Left ventricle myocardium inferior (tissue), 1 donor: ENCODE measurements at regions not wholly inside any gene's neighbourhood (a gene's known extent, or its start where the extent isn't known, plus 50 kb on each side); places are given as distances from the start of the nearest gene placed in this dataset.
A peak's percentile ranks its signal among the peaks of the same experiment; 100 is the strongest.

Experiments
- DNase-seq: peaks from one replicate; pipeline ENCODE4 v3.0.0-alpha.2; 2020
- H3K27ac ChIP-seq: fragments of 200-600 bp; replicated peaks from 2 replicates; pipeline ENCODE4 v1.8.0; 2021
- H3K27me3 ChIP-seq: fragments of 200-600 bp; 2 replicates; pipeline ENCODE4 v1.8.0; 2021; ENCODE audit warnings: low read depth
- H3K36me3 ChIP-seq: fragments of 200-600 bp; 2 replicates; pipeline ENCODE4 v1.8.0; 2021
- H3K4me1 ChIP-seq: fragments of 200-600 bp; 2 replicates; pipeline ENCODE4 v1.8.0; 2021
- H3K4me3 ChIP-seq: fragments of 200-600 bp; 2 replicates; pipeline ENCODE4 v1.8.0; 2021; ENCODE audit warnings: mild to moderate bottlenecking, moderate library complexity
- H3K9me3 ChIP-seq: fragments of 200-600 bp; replicated peaks from 2 replicates; pipeline ENCODE4 v1.8.0; 2021
- intact Hi-C: fragments of 100-400 bp; cut with micrococcal nuclease; formaldehyde crosslinking; loops from one replicate; pipeline ENCODE4 v1.11.0; 2022
- TF ChIP-seq, protein P1 (sequence below): fragments of 200-600 bp; IDR thresholded peaks from 2 replicates; pipeline ENCODE4 v1.8.0; 2021; ENCODE audit warnings: antibody characterized with exemption, mild to moderate bottlenecking, borderline replicate concordance
- donor health status: DM: no; HTN: yes; CAD: no; lungs with severe emphysema.

DNA sequence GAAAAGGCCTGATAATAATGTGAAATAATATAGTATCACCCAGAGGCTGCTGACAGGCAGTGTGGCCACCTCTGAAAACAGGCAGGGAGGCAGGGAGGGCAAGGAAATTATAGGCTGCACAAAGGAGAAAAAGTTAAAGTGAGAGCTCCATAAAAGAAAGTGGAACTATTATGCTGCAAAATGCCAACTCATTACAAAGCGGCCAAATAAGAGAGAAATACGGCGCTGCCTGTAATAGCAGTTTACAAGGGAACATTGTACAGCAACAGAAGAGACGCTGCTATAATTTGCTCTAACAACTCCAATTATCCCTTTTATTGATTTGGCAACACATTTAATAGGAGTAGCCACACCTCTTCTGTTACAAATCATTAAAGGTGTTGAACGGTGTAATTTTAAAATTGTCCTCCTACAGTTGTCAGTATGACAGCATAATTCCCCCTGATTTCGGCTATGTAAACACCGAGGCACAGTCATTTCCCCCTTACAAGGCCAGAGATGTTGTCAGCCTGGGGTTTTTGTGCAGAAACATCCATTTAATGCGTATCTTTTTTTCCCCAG lies 120.3 kb downstream of the MRM1 start:
- peaks cover 66% of the 10 kb centered on the region for H3K27me3 ChIP-seq
- H3K27ac ChIP-seq = no peak overlapping the region
- no peak for DNase-seq
- intact Hi-C loops = no loop called here
- H3K9me3 ChIP-seq = no peaks in the 10 kb centered on the region
- H3K4me3 ChIP-seq = peak overlapping the region; percentile 65
- H3K36me3 ChIP-seq = no peaks in the 10 kb centered on the region
- TF ChIP-seq, protein P1, sequence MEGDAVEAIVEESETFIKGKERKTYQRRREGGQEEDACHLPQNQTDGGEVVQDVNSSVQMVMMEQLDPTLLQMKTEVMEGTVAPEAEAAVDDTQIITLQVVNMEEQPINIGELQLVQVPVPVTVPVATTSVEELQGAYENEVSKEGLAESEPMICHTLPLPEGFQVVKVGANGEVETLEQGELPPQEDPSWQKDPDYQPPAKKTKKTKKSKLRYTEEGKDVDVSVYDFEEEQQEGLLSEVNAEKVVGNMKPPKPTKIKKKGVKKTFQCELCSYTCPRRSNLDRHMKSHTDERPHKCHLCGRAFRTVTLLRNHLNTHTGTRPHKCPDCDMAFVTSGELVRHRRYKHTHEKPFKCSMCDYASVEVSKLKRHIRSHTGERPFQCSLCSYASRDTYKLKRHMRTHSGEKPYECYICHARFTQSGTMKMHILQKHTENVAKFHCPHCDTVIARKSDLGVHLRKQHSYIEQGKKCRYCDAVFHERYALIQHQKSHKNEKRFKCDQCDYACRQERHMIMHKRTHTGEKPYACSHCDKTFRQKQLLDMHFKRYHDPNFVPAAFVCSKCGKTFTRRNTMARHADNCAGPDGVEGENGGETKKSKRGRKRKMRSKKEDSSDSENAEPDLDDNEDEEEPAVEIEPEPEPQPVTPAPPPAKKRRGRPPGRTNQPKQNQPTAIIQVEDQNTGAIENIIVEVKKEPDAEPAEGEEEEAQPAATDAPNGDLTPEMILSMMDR = no peak
- peaks cover 10% of the 10 kb centered on the region for H3K4me1 ChIP-seq

DNA sequence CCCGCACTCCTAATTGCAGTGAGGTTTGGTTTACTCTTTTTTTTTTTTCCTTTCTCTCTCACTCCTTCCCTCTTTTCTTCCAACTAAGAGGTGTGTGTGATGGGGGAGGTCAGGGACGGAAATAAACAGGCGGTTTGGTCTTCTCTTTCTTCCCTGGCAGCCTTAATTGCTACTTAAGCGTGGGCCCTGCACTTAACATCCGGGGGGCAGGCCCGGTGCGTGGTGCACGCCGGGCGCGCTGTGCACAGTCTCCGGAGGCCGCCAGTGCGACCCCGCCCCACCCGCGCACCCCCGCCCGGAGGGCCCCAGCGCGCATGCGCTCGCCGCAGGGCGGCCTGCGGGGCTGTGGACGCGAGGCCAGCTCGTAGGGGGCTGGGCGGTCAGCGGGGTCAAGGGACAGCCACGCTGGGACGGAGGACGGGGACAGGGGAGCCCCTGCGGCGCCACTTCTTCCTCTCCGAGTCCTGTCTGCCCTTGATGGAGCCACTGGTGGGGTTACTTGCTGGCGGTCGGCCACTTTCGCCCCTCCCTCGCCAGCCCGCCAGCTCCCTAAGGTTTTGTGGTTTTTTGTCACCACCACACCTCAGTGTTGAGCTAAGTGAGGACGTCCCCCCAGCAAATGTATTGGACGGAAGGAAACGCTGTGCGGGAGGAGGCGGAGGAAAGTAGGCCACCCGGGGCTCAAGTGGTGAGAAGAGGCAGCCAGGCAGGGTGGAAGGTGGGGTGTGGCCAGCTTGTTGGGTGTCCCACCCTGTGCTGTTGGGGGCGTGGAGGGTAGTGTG lies 120.9 kb downstream of the MRM1 start:
- Histone ChIP-seq H3K27ac (no peak overlapping the region), H3K4me1 (peaks cover 10% of the 10 kb centered on the region), H3K36me3 (no peaks in the 10 kb centered on the region), H3K27me3 (peaks cover 66% of the 10 kb centered on the region), H3K4me3 (peak overlapping the region; percentile 65), H3K9me3 (no peaks in the 10 kb centered on the region)
- intact Hi-C loops = no loop called here
- DNase-seq = peak; percentile 44
- TF ChIP-seq, protein P1 = no peak

DNA sequence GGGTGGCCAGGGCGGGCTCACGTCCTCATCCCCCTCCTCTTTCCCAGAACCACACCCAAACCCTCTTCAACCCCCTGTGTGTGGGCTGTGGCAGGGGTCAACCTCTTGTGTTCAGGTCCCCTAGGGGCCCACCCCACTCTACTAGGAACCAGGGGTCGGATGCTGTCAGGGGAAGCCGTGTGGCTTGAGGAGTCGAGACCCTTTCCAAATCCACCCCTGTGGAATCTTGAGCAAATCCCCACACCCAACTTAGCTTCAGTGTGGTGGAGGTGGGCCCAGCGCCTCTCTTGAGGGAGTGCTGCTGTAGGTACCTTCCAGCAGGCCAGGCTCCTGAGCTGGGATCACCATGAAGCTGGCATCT lies 121.5 kb downstream of the MRM1 start:
- TF ChIP-seq, protein P1 = no peak
- H3K36me3 ChIP-seq = no peaks in the 10 kb centered on the region
- peaks cover 66% of the 10 kb centered on the region for H3K27me3 ChIP-seq
- no peaks in the 10 kb centered on the region for H3K9me3 ChIP-seq
- H3K27ac ChIP-seq = no peak overlapping the region
- no peak for DNase-seq
- H3K4me3 ChIP-seq = peak overlapping the region; percentile 65
- H3K4me1 ChIP-seq = peaks cover 10% of the 10 kb centered on the region
- intact Hi-C loops = no loop called here

DNA sequence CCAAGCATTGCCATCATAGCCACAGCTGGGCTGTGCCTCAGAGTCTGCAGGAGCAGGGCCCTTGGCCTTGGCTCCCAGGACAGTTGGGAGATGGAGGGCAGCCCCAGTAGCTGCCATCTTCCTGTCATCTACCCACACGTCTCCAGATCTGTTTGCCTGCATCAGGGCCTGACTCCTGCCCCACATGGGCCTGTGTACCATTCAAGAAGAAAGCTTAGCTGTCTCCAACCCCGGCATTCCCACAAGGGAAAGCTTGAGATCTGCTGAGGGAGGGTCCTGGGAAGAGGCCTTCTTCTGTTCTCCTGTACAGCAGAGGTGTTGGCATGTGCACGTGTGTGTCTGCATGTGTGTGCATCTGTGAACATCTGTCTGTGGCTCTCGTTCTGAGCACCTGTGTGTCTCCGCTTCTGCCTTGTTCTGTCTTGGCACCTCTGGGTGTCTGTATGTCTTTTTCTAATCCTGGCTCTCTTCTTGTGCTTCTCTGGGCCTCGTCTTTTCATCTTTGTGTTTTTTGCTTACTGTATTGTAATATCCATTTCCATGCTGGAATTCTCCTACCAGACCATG lies 122.2 kb downstream of the MRM1 start:
- DNase-seq = no peak
- intact Hi-C loops = no loop called here
- TF ChIP-seq, protein P1 = no peak
- H3K9me3 ChIP-seq = no peaks in the 10 kb centered on the region
- H3K4me1 ChIP-seq = peaks cover 11% of the 10 kb centered on the region
- H3K27ac ChIP-seq = no peak overlapping the region
- H3K4me3 ChIP-seq = no peak overlapping the region
- peaks cover 66% of the 10 kb centered on the region for H3K27me3 ChIP-seq
- H3K36me3 ChIP-seq = no peaks in the 10 kb centered on the region

DNA sequence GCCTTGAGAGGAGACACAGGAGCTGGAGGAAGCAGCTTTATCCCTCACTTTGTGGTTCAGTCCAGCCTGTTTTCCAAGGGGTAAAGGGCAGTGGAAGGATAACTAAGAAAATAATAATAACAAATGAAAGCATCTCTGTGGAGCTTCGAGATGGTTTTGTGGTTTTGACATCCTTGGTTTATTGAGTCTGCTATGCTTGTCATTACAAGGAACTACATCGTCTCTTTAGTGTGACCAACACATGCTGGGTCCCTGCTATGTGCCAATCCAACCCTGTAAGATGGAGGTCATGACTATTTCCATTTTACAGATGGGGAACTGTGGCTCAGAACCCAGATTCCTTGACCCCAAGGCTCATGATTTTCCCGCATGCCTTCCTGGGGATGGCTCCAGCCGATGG lies 124.8 kb downstream of the MRM1 start:
- H3K27ac ChIP-seq = no peak overlapping the region
- H3K4me3 ChIP-seq = no peak overlapping the region
- H3K36me3 ChIP-seq = no peaks in the 10 kb centered on the region
- no peaks in the 10 kb centered on the region for H3K9me3 ChIP-seq
- DNase-seq = no peak
- peaks cover 15% of the 10 kb centered on the region for H3K4me1 ChIP-seq
- intact Hi-C loops = no loop called here
- H3K27me3 ChIP-seq = peaks cover 74% of the 10 kb centered on the region
- TF ChIP-seq, protein P1 = no peak
